Fibroblast of skin of right biceps (primary cell): ENCODE measurements at regions not wholly inside any gene's neighbourhood (a gene's known extent, or its start where the extent isn't known, plus 50 kb on each side); places are given as distances from the start of the nearest gene placed in this dataset.
A peak's percentile ranks its signal among the peaks of the same experiment; 100 is the strongest.
"Not testable (repeated sequence)": the region's sequence is repeated elsewhere in the genome, so short reads cannot be mapped to it uniquely, and the experiment has no call there.

Source experiments
- DNase-seq: peaks from one replicate; pipeline ENCODE4 v3.0.0-alpha.2; 2013

- DNase-seq = peak; percentile 41
Measured at GRCh38 chr6:71205336-71205956, 83.2 kb upstream of the OGFRL1 start.

GRCh38 chr6:71206089-71206488 lies 82.5 kb upstream of the OGFRL1 start:
- DNase-seq = no peak

GRCh38 chr6:71209206-71209605 lies 79.4 kb upstream of the OGFRL1 start:
- DNase-seq = no peak

- no peak for DNase-seq
Measured at GRCh38 chr6:71209626-71210025, 79.0 kb upstream of the OGFRL1 start.

- DNase-seq = peak; percentile 10
Measured at GRCh38 chr6:71211799-71212198, 76.8 kb upstream of the OGFRL1 start.

- no peak for DNase-seq
Measured at GRCh38 chr6:71220466-71220865, 68.1 kb upstream of the OGFRL1 start.

GRCh38 chr6:71222671-71223070 lies 65.9 kb upstream of the OGFRL1 start:
- no peak for DNase-seq

- no peak for DNase-seq
Measured at GRCh38 chr6:71224011-71224410, 64.6 kb upstream of the OGFRL1 start.

- no peak for DNase-seq
Measured at GRCh38 chr6:71226151-71226550, 62.5 kb upstream of the OGFRL1 start.

GRCh38 chr6:71228461-71229041 lies 60.1 kb upstream of the OGFRL1 start:
- DNase-seq = peak; percentile 60

- DNase-seq = no peak
Measured at GRCh38 chr6:71229477-71229876, 59.1 kb upstream of the OGFRL1 start.

- DNase-seq = not testable (repeated sequence)
Measured at GRCh38 chr6:71232890-71233289, 55.7 kb upstream of the OGFRL1 start.

- no peak for DNase-seq
Measured at GRCh38 chr6:71236926-71237434, 51.6 kb upstream of the OGFRL1 start.

- peak; percentile 65 for DNase-seq
Measured at GRCh38 chr6:71238351-71238750, 50.3 kb upstream of the OGFRL1 start.
